ENCODE measurements at regions not wholly inside any gene's neighbourhood (a gene's known extent, or its start where the extent isn't known, plus 50 kb on each side); places are given as distances from the start of the nearest gene placed in this dataset.

DNA sequence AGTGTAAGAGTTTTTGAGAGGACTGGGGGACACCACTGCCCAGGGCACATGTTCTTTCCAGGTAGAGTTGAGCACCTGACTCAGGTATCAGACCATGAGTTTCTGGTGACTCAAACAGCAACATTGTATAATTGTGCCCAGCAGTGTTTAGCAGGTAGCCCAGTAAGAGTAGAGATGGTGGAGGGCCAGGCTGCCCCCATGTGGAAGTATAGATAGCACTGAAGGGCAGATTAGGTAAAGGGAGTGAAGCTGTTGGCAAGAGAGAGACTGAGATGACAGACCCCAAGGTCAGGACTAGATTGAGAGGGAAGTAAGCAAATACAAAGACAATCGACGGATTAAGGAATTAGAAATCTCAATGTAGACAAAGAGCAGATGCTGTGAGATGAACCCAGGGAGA, 74.6 kb downstream of the TRIM42 start:
- no peaks in the 10 kb centered on the region for H3K9me3 Mint-ChIP-seq
- no peak for DNase-seq
- H3K4me3 Mint-ChIP-seq: no peak overlapping the region
- no peaks in the 10 kb centered on the region for H3K36me3 Mint-ChIP-seq (ENCODE audit: low read depth)
- H3K27ac Mint-ChIP-seq: no peak overlapping the region
- peaks cover 2% of the 10 kb centered on the region for H3K4me1 Mint-ChIP-seq (ENCODE audit: low read depth)
- H3K27me3 Mint-ChIP-seq: peaks cover 8% of the 10 kb centered on the region

DNA sequence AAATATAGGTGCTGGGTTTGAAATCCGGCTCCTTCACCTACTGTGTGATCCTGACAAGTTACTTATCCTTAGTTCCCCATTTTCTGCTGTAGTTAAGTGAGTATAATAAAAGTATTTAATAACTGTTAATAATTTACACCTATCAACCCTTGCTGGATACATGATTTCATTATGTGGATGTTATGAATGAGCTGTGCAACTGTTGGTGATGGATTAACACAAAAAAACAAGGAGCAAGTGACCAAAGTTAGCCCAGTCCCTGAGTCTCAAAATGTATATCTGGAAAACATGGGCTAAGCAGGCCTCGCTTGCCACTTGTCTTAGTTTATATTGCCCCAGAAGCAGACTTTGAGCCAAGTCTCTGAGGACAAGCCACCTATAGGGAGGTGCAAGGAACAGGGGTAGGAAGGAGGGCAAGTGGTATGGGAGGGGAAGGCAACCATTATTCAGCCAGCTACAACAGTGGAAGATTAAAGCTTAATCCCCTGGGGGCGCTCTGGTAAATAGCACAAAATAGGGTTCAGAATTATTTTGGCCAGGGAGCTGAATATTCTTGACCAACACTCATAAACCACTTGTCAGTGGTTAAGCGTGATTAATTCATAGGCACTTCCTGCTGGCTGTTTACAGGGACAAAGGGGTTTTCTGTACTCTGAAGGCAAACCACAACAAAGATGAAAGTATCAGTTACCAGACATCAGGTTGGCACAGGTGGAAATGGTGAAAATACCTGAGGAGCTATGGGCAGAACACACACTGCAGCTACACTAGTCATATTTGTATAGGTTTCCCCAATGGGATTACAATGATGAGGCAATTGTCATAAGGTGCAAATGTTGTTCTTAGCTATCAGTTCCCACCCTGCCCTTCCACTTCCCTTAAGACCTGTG, 76.2 kb downstream of the TRIM42 start:
- H3K27me3 Mint-ChIP-seq: peaks cover 8% of the 10 kb centered on the region
- no peak for DNase-seq
- peaks cover 2% of the 10 kb centered on the region for H3K4me1 Mint-ChIP-seq (ENCODE audit: low read depth)
- no peaks in the 10 kb centered on the region for H3K9me3 Mint-ChIP-seq
- H3K36me3 Mint-ChIP-seq (ENCODE audit: low read depth): no peaks in the 10 kb centered on the region
- no peak overlapping the region for H3K27ac Mint-ChIP-seq
- no peak overlapping the region for H3K4me3 Mint-ChIP-seq

DNA sequence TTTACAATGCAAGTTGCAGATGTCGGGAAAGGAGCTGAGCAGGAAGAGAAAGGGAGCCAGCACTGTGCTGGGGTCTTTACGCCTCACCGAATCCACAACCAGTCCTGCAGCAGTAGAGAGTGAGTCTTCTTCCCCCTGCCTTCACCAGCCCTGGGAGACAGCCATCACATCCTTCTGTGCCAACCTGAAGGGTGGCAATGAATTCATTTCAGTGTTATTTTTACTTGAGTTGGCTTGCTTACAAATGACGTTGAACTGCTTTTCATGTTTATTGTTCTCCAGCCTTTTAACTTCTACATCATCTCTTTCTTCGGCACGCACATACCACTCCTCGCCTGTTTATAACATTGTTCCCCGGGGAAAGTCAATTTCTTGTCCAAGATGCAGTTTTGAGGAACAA, 77.1 kb downstream of the TRIM42 start:
- no peaks in the 10 kb centered on the region for H3K9me3 Mint-ChIP-seq
- no peaks in the 10 kb centered on the region for H3K36me3 Mint-ChIP-seq (ENCODE audit: low read depth)
- no peak overlapping the region for H3K27ac Mint-ChIP-seq
- DNase-seq: no peak
- H3K4me3 Mint-ChIP-seq: no peak overlapping the region
- H3K27me3 Mint-ChIP-seq: peaks cover 5% of the 10 kb centered on the region
- H3K4me1 Mint-ChIP-seq (ENCODE audit: low read depth): peaks cover 2% of the 10 kb centered on the region

DNA sequence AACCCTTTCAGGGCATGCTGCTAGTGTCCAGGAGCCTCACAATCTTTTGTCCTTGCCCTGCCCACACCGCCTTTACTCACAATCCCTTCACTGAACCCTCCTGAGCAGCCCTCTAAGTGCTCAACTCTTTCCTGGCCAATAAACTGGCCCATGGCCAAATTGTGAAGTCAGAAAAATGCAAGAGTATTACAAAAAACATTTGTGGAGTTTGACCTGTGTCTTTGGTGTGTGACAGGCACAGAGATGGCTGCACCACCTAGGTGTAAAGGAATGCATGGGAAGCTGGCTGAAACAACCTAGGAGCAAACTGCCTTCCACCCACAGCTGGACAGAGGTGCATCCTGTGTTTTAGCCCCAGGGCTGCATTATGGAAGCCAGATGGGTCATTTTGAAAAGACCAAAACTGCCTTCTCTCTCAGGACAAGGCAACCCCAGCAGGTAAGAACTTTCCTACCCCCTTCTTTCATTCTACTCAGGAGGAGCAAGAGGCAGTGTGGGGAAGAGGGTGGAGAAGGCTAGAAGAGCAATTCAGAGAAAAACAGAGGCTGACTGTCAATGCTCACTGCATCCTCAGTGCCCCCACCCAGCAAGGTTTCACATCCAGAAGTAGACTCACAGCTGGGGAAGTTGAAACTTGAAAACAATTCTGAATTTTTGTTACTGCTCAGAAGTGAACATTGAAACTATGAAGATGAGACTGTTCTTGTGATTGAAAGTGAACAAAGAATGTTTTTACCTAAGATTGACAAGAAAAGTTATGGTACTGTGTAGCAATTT, 78.6 kb downstream of the TRIM42 start:
- no peak overlapping the region for H3K27ac Mint-ChIP-seq
- peaks cover 2% of the 10 kb centered on the region for H3K4me1 Mint-ChIP-seq (ENCODE audit: low read depth)
- H3K27me3 Mint-ChIP-seq: peaks cover 3% of the 10 kb centered on the region
- H3K9me3 Mint-ChIP-seq: no peaks in the 10 kb centered on the region
- H3K36me3 Mint-ChIP-seq (ENCODE audit: low read depth): no peaks in the 10 kb centered on the region
- DNase-seq: no peak
- H3K4me3 Mint-ChIP-seq: no peak overlapping the region

DNA sequence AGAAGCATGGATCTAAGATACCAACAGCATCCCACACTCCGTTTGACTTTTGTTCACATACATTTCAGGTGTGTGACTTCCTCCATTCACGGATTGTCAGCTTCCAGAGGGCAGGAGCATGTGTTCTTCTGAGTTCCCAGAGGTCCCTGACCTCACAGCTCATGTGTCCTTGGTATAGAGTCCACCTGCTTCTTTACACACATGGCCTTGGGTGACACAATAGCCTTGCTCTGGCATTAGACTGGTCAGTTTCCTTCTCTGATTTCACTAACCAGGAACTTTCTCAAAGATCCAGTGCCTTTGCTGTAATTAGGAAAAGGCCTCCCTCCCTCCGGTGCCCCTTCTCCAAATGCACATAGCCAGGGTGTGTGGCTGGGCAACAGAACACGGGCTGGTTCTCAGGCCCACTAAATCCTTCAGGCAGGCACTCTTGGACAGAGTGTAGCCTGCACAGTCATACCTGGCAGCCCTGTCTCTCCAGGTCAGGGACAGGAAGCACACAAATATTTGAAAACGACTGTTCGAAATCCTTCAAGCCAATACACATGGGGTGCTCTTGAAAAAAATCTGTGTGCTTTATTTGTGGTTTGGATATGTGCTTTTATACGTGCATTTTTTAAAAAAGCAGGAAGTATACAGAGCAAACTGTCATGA, 81.1 kb downstream of the TRIM42 start:
- H3K36me3 Mint-ChIP-seq (ENCODE audit: low read depth): no peaks in the 10 kb centered on the region
- DNase-seq: no peak
- peaks cover 2% of the 10 kb centered on the region for H3K4me1 Mint-ChIP-seq (ENCODE audit: low read depth)
- peaks cover 3% of the 10 kb centered on the region for H3K27me3 Mint-ChIP-seq
- H3K9me3 Mint-ChIP-seq: no peaks in the 10 kb centered on the region
- no peak overlapping the region for H3K4me3 Mint-ChIP-seq
- H3K27ac Mint-ChIP-seq: no peak overlapping the region

DNA sequence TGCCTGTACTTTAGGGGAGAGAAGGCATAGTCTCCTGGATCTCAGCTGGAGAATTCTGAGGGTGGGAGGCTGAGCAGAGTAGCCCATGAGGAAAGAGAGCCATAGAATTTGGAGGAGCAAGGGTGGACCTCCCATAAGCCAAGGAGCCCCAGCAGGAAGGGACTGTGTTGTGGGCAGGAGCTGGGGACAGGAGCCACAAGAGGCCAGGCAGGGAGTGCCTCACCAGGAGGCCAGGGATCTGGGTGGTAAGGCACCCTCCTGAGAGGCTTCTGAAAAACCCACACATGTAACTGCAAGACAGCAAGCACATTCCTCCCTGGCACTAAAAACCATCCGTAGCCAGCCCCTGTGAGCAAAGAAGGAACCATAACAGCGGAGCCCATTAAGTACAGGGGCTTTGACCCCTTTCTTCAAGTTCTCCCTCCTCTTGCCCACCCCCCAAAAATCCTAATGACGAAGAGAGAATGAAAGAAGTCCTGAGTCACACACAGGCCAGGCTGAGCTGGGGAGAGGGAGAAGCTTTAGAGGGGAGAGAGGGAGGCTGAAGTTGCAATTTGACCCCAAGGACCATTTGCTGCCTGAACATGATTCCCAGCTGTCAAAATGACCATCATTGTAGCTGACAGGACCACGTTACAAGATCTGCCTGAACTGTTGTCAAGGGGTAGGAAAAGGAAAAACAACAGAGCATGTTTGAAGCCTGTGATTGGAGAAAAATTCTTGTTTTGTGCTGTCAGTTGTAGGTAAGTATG, 82.6 kb downstream of the TRIM42 start:
- Mint-ChIP-seq H3K27me3 (peaks cover 7% of the 10 kb centered on the region), H3K27ac (no peak overlapping the region)

DNA sequence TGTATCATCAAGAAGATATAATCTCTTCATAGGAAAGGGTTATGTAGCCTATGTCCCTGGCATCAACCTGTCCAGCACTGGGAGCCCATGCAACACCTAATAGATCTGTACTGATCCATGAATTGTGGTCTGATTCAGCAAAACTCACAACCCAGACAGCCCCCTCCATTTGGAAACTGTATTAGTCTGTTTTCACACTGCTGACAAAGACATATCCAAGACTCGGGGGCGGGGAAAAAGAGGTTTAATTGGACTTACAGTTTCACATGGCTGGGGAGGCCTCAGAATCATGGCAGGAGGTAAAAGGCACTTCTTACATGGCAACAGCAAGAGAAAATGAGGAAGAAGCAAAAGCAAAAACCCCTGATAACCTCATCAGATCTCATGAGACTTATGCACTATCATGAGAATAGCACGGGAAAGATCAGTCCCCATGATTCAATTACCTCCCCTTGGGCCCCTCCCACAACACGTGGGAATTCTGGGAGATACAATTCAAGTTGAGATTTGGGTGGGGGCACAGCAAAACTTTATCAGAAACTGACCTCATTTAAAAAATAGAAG, 83.3 kb downstream of the TRIM42 start:
- no peak for DNase-seq
- H3K4me3 Mint-ChIP-seq: no peak overlapping the region
- H3K27ac Mint-ChIP-seq: no peak overlapping the region
- no peaks in the 10 kb centered on the region for H3K9me3 Mint-ChIP-seq
- H3K36me3 Mint-ChIP-seq (ENCODE audit: low read depth): no peaks in the 10 kb centered on the region
- peaks cover 7% of the 10 kb centered on the region for H3K27me3 Mint-ChIP-seq
- no peaks in the 10 kb centered on the region for H3K4me1 Mint-ChIP-seq (ENCODE audit: low read depth)

More for the DNA sequence above, 82.6 kb downstream of the TRIM42 start:
- Mint-ChIP-seq H3K9me3 (no peaks in the 10 kb centered on the region), H3K36me3 (ENCODE audit: low read depth) (no peaks in the 10 kb centered on the region), H3K4me3 (no peak overlapping the region), H3K4me1 (ENCODE audit: low read depth) (no peaks in the 10 kb centered on the region)
- no peak for DNase-seq

DNA sequence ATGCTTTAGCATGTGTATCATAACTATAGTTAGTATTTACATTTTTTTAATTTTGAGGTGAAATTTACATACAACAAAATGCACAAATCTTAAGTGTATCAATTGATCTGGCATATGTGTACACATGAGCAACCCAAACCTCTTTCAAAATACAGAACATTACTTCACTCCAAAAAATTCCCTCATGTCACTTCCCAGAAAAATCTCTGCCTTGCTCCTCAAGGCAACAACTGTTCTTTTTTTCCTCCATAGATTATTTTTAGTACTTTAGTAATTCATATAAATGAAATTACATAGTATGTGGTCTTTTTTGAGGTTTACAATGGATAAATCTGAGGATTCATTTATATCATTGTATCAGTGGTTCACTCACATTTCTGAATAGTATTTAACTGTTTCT, 84.9 kb downstream of the TRIM42 start:
- DNase-seq: no peak
- H3K9me3 Mint-ChIP-seq: no peaks in the 10 kb centered on the region
- peaks cover 7% of the 10 kb centered on the region for H3K27me3 Mint-ChIP-seq
- no peaks in the 10 kb centered on the region for H3K4me1 Mint-ChIP-seq (ENCODE audit: low read depth)
- no peaks in the 10 kb centered on the region for H3K36me3 Mint-ChIP-seq (ENCODE audit: low read depth)
- H3K27ac Mint-ChIP-seq: no peak overlapping the region
- no peak overlapping the region for H3K4me3 Mint-ChIP-seq

DNA sequence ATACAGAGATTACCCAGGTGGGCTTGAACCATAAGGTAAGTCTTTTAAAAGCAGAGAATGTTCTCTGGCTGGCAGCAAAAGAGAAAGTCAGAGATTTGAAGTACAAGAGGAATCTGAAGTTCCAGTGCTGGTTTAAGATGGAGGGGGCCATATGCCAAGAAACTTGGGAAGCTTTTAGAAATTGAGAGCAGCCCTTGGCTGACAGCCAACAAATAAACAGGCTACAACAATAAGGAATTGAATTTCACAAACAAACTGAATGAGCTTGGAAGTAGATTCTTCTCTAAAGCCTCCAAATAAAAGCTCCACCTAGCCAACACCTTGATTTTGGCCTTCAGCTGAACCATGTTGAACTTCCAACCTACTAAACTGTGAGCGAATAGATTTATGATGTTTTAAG, 85.7 kb downstream of the TRIM42 start:
- Mint-ChIP-seq H3K4me1 (ENCODE audit: low read depth) (no peaks in the 10 kb centered on the region), H3K4me3 (no peak overlapping the region), H3K9me3 (no peaks in the 10 kb centered on the region), H3K27ac (no peak overlapping the region), H3K27me3 (peaks cover 9% of the 10 kb centered on the region), H3K36me3 (ENCODE audit: low read depth) (no peaks in the 10 kb centered on the region)
- DNase-seq: no peak

DNA sequence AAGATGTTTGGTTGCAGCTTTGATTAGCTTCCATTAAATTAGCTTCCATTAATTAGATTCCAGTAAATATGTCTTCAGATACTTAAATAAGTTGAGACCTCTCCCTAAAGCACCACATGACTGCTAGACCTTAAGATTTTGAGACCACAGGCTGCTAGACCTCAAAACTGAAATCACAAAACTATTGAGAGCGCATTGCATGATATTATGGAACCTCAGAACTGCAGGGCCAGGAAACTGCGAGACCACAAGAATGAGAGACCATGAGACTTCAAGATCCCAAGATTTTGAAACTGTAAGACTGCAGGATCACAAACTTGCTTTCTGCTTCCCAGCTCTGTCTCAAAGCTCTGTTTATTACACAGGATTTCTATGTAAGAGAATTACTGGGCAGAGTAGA, 87.4 kb downstream of the TRIM42 start:
- Mint-ChIP-seq H3K27ac (no peak overlapping the region), H3K4me3 (no peak overlapping the region), H3K9me3 (no peaks in the 10 kb centered on the region), H3K4me1 (ENCODE audit: low read depth) (no peaks in the 10 kb centered on the region), H3K36me3 (ENCODE audit: low read depth) (no peaks in the 10 kb centered on the region), H3K27me3 (peaks cover 14% of the 10 kb centered on the region)
- no peak for DNase-seq

DNA sequence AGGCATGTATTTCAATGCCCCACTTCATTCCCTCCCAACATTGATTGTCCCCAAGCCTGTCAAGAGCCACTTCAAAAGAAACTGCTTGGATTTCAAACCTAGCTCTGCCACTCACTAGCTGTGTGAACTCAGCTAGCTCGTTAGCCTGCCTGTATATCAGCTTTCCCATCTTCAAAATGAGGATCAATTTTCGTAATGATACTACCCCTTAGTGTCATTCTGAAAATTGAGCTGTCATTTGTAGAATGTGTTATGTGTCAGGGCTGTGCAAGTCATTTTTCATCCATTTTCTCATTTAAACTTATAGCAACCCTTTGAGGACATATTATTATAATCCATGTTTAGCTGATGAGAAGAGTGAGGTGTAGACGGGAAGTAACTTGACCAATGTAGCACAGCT, 88.6 kb downstream of the TRIM42 start:
- no peaks in the 10 kb centered on the region for H3K36me3 Mint-ChIP-seq (ENCODE audit: low read depth)
- H3K4me3 Mint-ChIP-seq: no peak overlapping the region
- no peak for DNase-seq
- no peak overlapping the region for H3K27ac Mint-ChIP-seq
- H3K9me3 Mint-ChIP-seq: no peaks in the 10 kb centered on the region
- peaks cover 14% of the 10 kb centered on the region for H3K27me3 Mint-ChIP-seq
- H3K4me1 Mint-ChIP-seq (ENCODE audit: low read depth): no peaks in the 10 kb centered on the region

DNA sequence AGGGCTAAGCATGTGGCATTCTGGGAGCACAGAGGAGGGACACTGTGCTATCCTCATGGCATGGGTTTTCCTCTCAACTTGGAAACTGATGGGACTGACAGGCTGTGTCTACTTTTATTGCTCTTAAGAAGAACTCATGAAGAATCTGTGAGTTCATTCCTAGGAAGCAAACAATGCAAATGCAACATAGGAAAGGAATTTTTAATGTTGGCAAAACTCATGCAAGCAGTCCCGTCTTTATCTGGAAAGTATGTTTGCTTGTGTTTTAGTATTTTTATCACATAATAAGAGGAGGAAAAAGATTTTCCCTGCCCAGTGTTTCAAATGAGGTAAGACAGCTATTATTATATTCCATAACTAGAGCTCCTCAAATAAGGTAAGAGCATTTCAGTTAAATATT, 89.7 kb downstream of the TRIM42 start:
- Mint-ChIP-seq H3K4me1 (ENCODE audit: low read depth) (no peaks in the 10 kb centered on the region), H3K27me3 (peaks cover 14% of the 10 kb centered on the region), H3K27ac (no peak overlapping the region), H3K4me3 (no peak overlapping the region), H3K9me3 (no peaks in the 10 kb centered on the region), H3K36me3 (ENCODE audit: low read depth) (no peaks in the 10 kb centered on the region)
- DNase-seq: no peak

DNA sequence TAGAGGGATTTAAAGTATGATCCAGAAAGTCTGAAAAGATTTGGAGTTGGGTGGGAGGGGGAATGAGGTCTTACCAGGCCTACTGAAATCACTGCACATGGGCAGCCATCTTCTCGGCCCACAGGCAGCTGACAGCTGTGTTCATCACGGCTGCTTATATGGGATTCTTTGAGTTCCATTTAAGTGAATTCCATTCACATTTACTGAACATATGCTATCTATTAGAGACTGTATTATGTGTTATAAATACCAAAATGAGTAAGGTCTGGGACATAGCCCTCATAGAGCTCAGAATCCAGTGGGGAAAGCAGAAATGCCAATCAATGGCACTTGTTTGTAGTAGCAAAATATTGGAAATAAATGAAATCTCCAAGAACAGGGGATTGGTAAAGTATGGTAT, 91.1 kb downstream of the TRIM42 start:
- Mint-ChIP-seq H3K9me3 (no peaks in the 10 kb centered on the region), H3K27ac (no peak overlapping the region), H3K27me3 (peaks cover 14% of the 10 kb centered on the region), H3K36me3 (ENCODE audit: low read depth) (no peaks in the 10 kb centered on the region), H3K4me3 (no peak overlapping the region), H3K4me1 (ENCODE audit: low read depth) (no peaks in the 10 kb centered on the region)
- no peak for DNase-seq

DNA sequence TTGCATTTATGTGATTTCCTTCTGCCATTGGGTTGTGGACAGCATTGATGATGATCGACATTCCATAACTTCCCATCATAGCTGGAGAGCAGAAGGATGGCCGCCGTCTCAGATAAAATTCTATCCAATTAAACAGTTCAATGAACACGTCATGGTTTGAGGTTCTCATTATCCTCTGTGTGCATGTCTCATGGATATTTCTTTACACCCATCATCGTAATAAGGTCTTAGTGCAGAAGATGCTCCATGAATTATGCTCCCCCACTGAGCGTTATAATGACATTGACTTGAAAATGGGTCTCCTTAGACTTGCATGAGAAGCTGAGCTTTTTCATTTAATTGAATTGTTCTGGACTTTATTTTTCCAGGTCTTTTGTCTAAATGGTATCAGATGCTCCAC, 92.1 kb downstream of the TRIM42 start:
- Mint-ChIP-seq H3K27me3 (peaks cover 9% of the 10 kb centered on the region), H3K4me3 (no peak overlapping the region), H3K36me3 (ENCODE audit: low read depth) (no peaks in the 10 kb centered on the region), H3K27ac (no peak overlapping the region), H3K4me1 (ENCODE audit: low read depth) (no peaks in the 10 kb centered on the region), H3K9me3 (peaks cover under 1% of the 10 kb centered on the region)
- no peak for DNase-seq
